ENCODE measurements at regions not wholly inside any gene's neighbourhood (a gene's known extent, or its start where the extent isn't known, plus 50 kb on each side); places are given as distances from the start of the nearest gene placed in this dataset.
A peak's percentile ranks its signal among the peaks of the same experiment; 100 is the strongest.

DNA sequence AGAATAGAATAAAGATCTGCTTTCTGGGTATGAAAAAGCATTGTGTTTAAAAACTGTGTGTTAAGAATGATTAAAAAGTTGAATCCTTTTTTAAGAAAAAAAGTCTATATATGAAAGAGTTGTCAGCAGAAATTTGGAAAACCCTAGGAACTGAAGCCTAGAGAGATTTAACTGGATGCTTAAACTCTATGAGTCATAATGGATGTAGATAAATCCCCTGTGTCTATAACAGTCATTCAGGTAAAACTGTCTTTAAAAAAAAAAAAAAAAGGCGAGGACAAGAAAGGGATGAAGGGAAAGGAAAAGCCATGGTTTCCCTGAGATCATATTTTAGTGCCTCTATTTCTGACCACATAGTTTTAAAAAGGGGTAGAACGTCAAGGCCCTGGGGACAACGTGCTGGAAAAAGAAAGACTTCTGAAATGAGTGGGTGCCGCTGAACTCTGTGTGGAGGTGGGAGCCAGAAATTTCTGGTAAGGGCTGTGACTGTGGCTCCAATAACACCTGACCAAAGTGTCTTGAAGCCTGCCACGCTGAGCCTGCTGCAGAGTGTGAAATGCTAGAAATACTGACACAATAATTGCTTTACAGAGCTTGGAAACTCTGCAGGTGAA is 302.6 kb upstream of the ARID1B start:
- H3K9me3 Mint-ChIP-seq, result peaks cover 4% of the 10 kb centered on the region
- H3K4me3 Mint-ChIP-seq, result no peak overlapping the region
- peak; percentile 76 for ATAC-seq
- peaks cover 9% of the 10 kb centered on the region for H3K27me3 Mint-ChIP-seq
- no peak overlapping the region for H3K27ac Mint-ChIP-seq
- peaks cover 3% of the 10 kb centered on the region for H3K36me3 Mint-ChIP-seq
- H3K4me1 Mint-ChIP-seq, result peaks cover 14% of the 10 kb centered on the region

DNA sequence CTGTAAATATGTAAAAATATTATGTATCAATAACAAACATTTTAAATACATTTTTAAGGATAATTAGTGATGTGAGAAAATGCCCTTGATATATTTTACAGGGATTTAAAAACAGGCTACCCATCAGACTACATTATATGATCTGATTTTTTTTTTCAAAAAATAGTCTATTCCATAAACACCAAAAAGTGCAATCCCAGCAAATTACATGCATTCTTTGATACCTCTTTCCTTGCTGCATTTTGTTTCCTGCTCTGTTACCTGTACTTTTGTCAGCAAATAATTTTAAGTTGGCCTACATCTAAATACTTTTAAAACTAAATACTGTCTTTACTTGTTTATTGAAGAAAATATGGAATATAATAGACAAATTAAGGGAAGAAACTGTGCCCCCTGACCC is 306.2 kb upstream of the ARID1B start:
- Mint-ChIP-seq H3K9me3 (peaks cover 9% of the 10 kb centered on the region), H3K36me3 (peaks cover 5% of the 10 kb centered on the region), H3K27ac (no peak overlapping the region), H3K4me1 (peaks cover 14% of the 10 kb centered on the region), H3K4me3 (no peak overlapping the region), H3K27me3 (no peaks in the 10 kb centered on the region)
- ATAC-seq, result no peak

DNA sequence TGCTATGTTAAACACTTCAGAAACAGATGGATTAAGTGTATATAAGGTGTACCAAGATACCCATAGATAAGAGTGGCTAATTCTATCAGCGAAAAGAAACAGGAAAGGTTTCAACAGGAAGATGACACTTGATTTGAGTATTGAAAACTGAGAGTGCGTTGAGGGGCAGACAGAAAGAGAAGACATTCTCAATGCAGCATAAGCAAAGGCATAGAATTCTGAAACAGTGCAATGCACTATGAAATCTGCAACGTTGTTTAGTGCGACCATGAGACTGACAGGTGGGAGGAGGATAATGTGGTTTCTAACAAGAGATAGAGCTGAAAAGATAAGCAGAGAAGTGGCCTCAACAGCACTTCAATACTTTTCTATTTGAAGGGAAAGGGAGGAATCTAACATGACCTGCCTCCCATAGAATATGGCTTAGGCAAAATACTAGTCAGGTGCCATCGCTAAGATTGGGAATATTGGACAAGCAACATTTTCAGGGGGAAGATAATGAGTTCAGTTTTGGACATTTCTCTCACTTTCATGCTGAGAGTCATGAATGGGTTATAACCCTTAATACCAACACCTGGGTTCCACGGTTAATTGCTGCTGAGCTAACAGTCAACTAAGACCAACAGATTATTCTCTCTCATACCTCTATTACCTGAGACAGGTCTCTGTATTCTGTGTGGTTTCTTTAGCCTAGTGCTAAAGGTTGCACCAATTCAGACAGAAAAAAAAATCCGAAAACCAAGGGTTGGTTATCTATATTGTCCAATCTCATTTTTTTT is 312.9 kb upstream of the ARID1B start:
- Mint-ChIP-seq H3K4me1 (peaks cover 6% of the 10 kb centered on the region), H3K9me3 (peaks cover 7% of the 10 kb centered on the region), H3K27me3 (peaks cover 36% of the 10 kb centered on the region), H3K36me3 (no peaks in the 10 kb centered on the region), H3K4me3 (no peak overlapping the region), H3K27ac (no peak overlapping the region)
- no peak for ATAC-seq

DNA sequence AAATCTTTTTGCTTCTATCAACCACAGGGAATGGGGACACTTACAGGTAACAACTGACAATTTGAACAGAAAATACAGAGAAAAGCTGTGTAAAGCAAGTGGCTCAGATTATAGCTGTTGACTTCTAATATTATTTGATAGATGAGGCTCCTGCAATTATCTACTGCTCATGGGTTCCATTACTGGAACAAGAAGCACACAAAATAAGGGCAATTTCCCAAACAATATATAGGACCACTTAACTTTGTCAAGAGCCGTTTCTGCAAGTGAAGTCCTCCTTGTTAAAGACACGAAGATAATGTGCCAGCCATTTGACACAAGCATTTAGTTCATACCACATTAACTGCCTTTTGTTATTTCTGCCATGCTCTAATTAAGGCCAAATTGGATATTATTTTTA is 315.5 kb upstream of the ARID1B start:
- peaks cover 3% of the 10 kb centered on the region for H3K9me3 Mint-ChIP-seq
- H3K36me3 Mint-ChIP-seq, result no peaks in the 10 kb centered on the region
- H3K4me1 Mint-ChIP-seq, result peaks cover 6% of the 10 kb centered on the region
- no peak overlapping the region for H3K27ac Mint-ChIP-seq
- ATAC-seq, result no peak
- H3K4me3 Mint-ChIP-seq, result no peak overlapping the region
- H3K27me3 Mint-ChIP-seq, result peaks cover 37% of the 10 kb centered on the region

DNA sequence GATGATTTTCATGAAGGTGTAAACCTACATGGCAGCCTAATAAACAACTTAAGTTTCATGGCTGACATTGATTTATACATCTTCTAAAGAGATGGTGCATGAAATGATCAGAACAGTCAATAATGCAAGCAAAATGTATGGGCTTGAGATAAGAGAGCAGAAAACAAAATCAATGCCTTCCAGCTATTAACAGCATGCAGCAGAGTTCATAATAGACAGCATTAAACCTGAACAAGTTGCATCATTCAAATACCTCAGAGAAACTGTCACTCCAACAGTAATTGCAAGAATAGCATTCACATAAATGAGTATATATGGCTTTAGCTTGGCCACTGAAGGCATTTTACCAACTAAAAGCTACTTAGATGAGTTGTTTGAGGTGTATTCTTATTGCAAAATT is 319.6 kb upstream of the ARID1B start:
- no peak for ATAC-seq
- Mint-ChIP-seq H3K9me3 (peaks cover 2% of the 10 kb centered on the region), H3K27ac (no peak overlapping the region), H3K36me3 (no peaks in the 10 kb centered on the region), H3K4me3 (no peak overlapping the region), H3K27me3 (peaks cover 48% of the 10 kb centered on the region), H3K4me1 (no peaks in the 10 kb centered on the region)

DNA sequence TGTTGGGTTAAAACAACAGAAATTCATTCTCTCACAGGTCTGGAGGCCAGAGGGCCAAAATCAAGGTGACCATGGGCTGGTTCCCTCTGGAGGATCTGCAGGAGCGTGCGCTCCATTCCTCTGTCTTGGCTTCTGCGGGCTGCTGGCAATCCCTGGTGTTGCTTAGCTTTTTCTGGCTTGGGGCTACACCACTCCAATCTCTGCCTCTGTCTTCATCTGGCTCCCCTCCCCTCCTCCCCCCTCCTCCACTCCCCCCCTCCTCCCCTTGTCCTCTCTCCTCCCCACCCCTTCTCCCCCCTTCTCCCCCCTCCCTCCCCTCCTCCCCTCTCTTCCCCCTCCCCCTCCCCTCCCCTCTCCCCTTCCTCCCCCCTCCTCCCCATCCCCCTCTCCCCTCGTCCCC is 321.3 kb upstream of the ARID1B start:
- Mint-ChIP-seq H3K4me3 (no peak overlapping the region), H3K27ac (no peak overlapping the region), H3K36me3 (no peaks in the 10 kb centered on the region), H3K4me1 (no peaks in the 10 kb centered on the region), H3K27me3 (peaks cover 33% of the 10 kb centered on the region), H3K9me3 (peaks cover 3% of the 10 kb centered on the region)
- ATAC-seq, result no peak

DNA sequence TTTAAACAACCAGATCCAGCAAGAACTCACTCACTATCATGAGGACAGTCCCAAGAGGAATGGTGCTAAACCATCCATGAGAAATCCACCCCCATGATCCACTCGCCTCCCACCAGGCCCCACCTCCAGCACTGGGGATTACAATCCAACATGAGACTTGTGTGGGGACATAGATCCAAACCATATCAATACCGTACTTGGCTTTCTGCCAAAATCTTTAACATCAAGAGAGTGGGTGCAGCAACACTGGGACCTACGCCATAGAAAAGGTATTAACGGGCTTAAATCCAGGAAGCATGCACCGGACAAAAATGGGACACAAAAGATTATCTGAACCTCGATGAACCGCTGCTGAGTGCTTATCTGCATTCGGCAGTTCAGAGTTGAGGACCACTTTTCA is 322.3 kb upstream of the ARID1B start:
- H3K4me1 Mint-ChIP-seq, result no peaks in the 10 kb centered on the region
- H3K27ac Mint-ChIP-seq, result no peak overlapping the region
- H3K27me3 Mint-ChIP-seq, result peaks cover 33% of the 10 kb centered on the region
- no peak overlapping the region for H3K4me3 Mint-ChIP-seq
- H3K36me3 Mint-ChIP-seq, result no peaks in the 10 kb centered on the region
- H3K9me3 Mint-ChIP-seq, result peaks cover 3% of the 10 kb centered on the region
- no peak for ATAC-seq

DNA sequence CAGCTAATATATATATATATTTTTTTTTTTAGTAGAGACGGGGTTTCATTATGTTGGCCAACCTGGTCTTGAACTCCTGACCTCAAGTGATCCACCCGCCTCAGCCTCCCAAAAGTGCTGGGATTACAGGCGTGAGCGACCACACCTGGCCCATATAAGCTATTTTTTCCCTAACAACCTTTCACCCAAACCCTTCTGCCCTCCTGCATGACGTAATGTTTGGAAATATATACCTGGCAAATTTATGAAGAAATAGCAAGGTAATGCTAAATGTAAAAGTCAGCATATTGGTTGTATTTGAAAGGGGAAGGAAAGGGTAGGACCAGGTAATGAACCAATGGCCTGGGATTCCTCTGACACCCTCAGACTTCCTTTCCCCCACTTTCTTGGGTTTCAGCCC is 325.5 kb upstream of the ARID1B start:
- no peak for ATAC-seq
- no peak overlapping the region for H3K27ac Mint-ChIP-seq
- no peaks in the 10 kb centered on the region for H3K36me3 Mint-ChIP-seq
- peaks cover 4% of the 10 kb centered on the region for H3K4me1 Mint-ChIP-seq
- H3K9me3 Mint-ChIP-seq, result peaks cover 3% of the 10 kb centered on the region
- no peak overlapping the region for H3K4me3 Mint-ChIP-seq
- peaks cover 26% of the 10 kb centered on the region for H3K27me3 Mint-ChIP-seq

DNA sequence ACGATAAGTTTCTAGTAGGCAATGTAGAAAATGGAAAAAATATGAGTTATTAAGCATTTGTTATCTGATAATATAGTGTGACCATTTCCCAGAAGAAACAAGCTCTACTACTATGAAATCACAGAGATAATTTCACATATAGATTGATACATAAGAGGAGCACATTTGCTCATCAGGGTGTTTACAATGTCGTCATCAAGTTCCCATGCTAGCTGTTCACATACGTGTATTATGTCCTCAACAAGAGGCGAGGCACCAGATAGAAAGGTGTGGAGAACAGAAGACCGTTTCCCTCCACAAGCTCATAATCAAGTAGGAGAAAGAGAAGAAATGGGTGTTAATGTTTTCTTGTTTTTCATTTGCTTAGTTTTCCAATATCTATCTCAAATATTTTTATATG is 326.1 kb upstream of the ARID1B start:
- peaks cover 3% of the 10 kb centered on the region for H3K9me3 Mint-ChIP-seq
- no peak overlapping the region for H3K4me3 Mint-ChIP-seq
- peaks cover 26% of the 10 kb centered on the region for H3K27me3 Mint-ChIP-seq
- no peak for ATAC-seq
- H3K27ac Mint-ChIP-seq, result no peak overlapping the region
- peaks cover 4% of the 10 kb centered on the region for H3K4me1 Mint-ChIP-seq
- no peaks in the 10 kb centered on the region for H3K36me3 Mint-ChIP-seq

DNA sequence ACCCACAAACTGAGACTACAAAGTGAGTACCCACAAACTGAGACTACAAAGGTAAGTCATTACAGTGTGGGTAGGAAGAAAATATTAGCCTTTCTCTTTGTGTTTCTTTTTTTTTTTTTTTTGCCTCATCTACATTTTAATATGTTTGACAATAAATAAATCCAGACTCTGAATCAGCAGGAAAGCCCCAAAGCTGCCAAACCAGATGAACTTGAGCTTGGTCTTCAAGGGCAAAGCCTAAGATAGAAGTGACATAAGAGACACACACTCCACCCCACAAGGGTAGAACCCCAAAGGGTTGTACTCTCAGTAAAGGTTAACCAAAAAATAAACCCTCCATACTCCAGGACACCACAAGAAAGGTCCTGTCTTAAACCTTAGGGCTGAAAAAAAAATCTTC is 326.8 kb upstream of the ARID1B start:
- no peak overlapping the region for H3K27ac Mint-ChIP-seq
- no peak overlapping the region for H3K4me3 Mint-ChIP-seq
- H3K4me1 Mint-ChIP-seq, result peaks cover 4% of the 10 kb centered on the region
- no peak for ATAC-seq
- H3K36me3 Mint-ChIP-seq, result no peaks in the 10 kb centered on the region
- H3K9me3 Mint-ChIP-seq, result peaks cover 3% of the 10 kb centered on the region
- H3K27me3 Mint-ChIP-seq, result peaks cover 26% of the 10 kb centered on the region

DNA sequence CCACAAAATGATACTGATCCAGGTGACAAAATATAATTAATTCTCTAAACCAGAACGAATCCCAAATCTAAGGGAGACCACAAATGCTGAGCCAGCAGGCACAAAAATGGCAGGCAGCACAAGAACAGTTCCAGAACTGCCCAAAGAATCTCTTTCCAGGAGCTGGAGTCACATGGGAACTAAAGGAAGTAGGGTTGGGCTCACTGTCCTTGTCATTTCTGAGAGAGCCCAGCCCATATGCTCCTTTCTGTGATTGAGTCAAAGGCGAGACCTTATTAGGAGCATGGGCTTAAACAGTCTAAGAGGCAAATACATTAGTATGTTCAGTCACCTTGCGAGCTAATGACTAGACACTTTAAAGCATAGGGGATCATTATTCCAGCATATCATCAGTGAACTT is 327.6 kb upstream of the ARID1B start:
- no peak overlapping the region for H3K27ac Mint-ChIP-seq

DNA sequence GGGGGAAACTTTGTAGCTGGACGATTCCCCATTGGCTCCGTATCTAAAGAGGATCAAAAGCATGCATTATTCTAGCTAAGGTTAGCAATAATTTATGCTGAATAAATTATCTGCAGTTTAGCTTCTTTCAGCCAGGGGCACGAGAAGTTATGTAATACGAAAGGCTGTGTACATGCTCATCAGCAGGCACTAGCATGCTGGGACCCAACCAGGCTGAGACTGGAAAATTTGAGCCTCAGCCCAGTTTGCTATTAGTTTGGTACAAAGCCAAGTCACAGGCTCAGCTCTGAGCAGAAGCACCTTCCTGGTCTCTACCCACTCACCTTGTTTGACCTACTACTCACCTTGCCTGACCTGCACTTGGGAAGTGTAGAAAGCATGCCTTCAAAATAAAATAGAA is 328.1 kb upstream of the ARID1B start:
- peaks cover 4% of the 10 kb centered on the region for H3K4me1 Mint-ChIP-seq
- ATAC-seq, result no peak
- H3K4me3 Mint-ChIP-seq, result no peak overlapping the region
- H3K27ac Mint-ChIP-seq, result no peak overlapping the region
- peaks cover 16% of the 10 kb centered on the region for H3K27me3 Mint-ChIP-seq
- peaks cover 8% of the 10 kb centered on the region for H3K9me3 Mint-ChIP-seq
- H3K36me3 Mint-ChIP-seq, result no peaks in the 10 kb centered on the region

More for the DNA sequence above, 327.6 kb upstream of the ARID1B start:
- peaks cover 4% of the 10 kb centered on the region for H3K4me1 Mint-ChIP-seq
- H3K27me3 Mint-ChIP-seq, result peaks cover 21% of the 10 kb centered on the region
- H3K36me3 Mint-ChIP-seq, result no peaks in the 10 kb centered on the region
- H3K9me3 Mint-ChIP-seq, result peaks cover 6% of the 10 kb centered on the region
- no peak for ATAC-seq
- no peak overlapping the region for H3K4me3 Mint-ChIP-seq

DNA sequence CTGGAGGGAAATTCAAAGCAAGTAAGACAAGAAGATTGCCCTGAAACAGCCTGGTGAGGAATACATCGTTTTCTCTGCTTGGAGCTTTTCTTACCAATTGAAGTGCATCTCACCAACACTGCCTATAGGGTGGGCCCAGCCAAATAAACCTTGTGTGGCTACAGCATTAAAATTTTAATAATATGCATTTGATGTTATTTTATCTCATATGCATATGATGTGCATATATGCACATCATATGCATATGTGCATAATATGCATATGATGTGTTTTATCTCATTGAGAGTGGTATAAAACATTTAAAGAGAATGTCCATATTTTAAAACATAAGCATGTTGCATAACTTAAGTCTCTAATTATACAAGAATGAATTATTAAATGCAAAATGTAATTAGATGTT is 328.6 kb upstream of the ARID1B start:
- Mint-ChIP-seq H3K36me3 (no peaks in the 10 kb centered on the region), H3K9me3 (peaks cover 8% of the 10 kb centered on the region), H3K27ac (no peak overlapping the region), H3K27me3 (peaks cover 11% of the 10 kb centered on the region), H3K4me3 (no peak overlapping the region), H3K4me1 (peaks cover 4% of the 10 kb centered on the region)
- no peak for ATAC-seq

DNA sequence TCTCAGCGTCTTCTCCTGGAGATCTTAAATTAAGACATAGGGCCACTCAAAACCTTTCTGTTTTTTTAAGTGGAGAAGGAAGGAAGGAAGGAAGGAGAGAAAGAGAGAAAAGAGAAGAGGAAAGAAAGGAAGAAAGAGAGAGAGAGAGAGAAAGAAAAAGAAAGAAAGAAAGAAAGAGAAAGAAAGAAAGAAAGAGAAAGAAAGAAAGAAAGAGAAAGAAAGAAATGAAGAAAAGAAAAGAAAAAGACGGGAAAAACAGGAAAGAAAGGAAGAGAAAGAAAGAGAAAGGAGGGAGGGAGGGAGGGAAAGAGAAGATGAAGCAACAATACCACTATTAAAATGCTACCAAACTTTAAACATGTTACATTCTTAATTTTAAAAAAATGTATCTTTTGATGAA is 336.5 kb upstream of the ARID1B start:
- ATAC-seq, result no peak
- Mint-ChIP-seq H3K4me1 (no peaks in the 10 kb centered on the region), H3K27ac (no peak overlapping the region), H3K36me3 (peaks cover 7% of the 10 kb centered on the region), H3K9me3 (peaks cover 8% of the 10 kb centered on the region), H3K27me3 (peaks cover 22% of the 10 kb centered on the region), H3K4me3 (no peak overlapping the region)

DNA sequence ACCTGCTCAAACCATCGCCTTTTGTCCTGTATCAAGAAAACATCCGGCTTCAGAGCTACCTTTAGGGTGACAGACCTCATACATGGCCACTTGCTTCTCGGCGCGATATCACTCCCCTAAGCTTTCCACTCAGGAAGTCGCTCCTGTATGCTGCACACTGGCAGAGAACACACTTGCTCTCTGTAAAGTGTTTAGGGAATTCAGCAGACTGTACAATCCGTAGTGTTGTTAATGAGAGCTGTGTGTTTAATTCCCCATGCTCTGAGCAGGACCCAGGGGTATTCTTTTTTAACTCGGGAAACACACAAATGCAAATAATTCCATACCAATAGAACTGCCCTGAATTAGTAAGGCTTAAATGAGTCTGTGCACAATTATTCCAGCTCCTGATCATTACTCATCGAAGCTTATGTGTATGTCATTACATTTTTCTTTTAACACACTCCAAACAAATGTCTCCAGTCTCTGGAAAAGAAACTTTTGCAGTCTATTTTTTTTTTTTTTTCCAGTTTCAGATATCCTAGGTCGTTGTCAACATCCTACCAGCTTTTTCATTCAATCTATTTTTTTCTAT is 338.7 kb upstream of the ARID1B start:
- Mint-ChIP-seq H3K4me1 (no peaks in the 10 kb centered on the region), H3K36me3 (peaks cover 7% of the 10 kb centered on the region), H3K9me3 (peaks cover 3% of the 10 kb centered on the region), H3K27me3 (peaks cover 22% of the 10 kb centered on the region), H3K27ac (no peak overlapping the region), H3K4me3 (no peak overlapping the region)
- no peak for ATAC-seq
